ENCODE measurements at regions not wholly inside any gene's neighbourhood (a gene's known extent, or its start where the extent isn't known, plus 50 kb on each side); places are given as distances from the start of the nearest gene placed in this dataset.
"Not testable (repeated sequence)": the region's sequence is repeated elsewhere in the genome, so short reads cannot be mapped to it uniquely, and the experiment has no call there.

DNA sequence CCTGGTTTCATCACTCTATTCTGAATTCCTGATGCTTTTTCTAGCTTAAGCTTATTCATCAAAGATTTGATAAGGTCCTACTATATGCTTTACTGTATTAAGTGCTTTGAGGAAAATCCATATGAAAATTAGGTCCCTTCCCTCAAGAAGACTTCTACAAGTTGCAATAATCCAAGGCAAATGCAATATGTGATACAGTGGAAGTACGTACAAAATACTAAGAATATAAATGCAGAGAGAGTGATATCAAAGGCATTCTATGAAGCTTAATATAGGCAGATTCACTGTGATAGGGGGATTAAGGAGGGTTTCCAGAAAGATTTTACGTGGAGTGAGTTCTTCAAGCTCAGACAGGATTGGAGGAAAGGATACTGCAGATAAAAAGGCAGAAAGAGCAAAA lies 142.1 kb downstream of the C6orf118 start:
- no peak for DNase-seq

DNA sequence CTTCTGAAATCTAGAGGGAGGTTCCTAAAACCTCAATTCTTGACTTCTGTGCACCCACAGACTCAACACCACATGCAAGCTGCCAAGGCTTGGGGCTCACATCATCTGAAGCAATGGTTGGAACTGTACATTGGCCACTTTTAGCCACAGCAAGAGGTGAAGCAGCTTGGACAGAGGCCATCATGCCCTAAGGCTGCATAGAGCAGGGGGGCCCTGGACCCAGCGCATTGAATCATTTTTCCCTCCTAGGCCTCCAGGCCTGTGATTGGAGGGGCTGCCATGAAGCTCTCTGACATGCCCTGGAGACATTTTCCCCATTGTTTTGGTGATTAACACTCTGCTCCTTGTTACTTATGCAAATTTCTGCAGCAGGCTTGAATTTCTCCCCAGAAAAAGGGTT lies 145.9 kb downstream of the C6orf118 start:
- DNase-seq, result no peak

DNA sequence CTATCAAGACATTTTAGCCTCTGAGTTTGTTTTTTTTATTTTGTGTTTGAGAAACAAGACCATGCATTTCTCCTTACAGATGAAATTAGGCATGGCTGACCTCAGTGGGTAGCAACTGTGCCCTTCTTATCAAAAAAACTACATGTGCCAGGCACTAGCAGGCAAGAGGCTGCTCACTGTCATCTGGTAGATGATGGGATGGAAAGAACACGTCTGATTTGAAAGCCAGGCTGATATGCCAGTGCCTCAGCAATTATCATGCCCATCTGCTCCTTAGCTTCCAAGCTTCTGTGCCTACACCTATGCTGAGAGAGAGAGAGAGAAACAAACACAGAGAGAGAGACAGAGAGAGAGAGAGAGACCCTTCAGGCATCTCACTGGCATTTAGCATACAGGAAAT lies 149.9 kb downstream of the C6orf118 start:
- DNase-seq, result peak; percentile 33 to 61

- no peak for DNase-seq
Observed at GRCh38 chr6:165146456-165146855, 162.9 kb downstream of the C6orf118 start.

DNA sequence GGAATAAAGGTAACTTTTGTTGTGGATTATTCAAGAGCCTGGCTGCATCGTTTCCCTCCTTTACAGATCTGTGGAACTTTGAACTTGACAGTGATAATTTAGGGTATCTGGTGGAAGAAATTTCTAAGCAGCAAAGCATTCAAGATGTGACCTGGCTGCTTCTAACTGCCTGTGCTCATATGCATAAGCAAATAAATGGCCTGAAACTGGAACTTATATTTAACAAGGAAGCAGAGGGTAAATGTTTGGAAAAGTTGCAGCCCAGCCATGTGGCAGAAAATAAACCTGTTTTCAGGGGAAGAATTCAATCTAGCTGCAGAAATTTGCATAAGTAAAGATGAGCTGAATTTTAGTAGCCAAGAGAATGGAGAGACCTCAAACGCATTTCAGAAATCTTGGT lies 173.5 kb downstream of the C6orf118 start:
- DNase-seq, result no peak

DNA sequence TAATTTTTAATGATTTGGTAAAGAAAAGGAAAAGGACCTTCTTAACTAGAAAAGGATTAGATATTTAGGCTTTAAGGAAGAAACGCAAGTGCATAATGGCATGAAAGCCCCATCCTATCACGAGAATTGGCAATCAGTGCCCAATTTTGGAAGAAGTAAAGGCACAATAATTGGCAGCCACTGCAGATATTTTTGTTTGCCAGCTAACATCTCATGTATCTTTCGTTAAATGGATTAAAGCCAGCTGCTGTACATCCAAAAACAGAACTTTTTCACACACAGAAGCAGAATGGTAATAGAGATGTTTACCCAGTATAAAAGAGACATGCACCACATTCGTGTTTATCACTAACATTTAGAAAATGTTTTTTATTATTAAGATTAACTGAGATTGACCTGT lies 180.3 kb downstream of the C6orf118 start:
- DNase-seq, result no peak

DNA sequence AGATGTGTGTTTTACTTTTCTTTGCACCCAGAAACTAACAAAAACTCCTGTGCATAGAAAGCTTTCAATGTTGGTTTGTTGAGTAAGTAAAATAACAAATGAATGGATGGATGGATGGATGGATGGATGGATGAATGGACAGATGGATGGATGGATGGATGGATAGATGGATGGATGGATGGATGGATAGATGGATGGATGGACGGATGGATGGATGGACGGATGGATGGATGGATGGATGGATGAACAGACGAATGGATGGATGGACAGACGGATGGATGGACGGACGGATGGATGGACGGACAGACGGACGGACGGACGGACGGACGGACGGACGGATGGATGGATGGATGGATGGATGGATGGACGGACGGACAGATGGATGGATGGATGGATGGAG lies 181.7 kb downstream of the C6orf118 start:
- DNase-seq, result not testable (repeated sequence)

DNA sequence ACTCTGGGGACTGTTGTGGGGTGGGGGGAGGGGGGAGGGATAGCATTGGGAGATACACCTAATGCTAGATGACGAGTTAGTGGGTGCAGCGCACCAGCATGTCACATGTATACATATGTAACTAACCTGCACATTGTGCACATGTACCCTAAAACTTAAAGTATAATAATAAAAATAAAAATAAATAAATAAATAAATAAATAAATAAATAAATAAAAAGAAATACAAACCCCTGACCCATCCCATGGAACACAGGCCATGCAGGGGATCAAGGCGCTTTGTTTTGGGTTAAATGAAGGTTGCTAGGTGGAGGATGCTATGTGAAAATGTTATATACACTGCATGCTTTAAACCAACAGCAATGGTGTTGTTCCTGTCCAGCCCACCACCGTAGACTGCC lies 184.7 kb downstream of the C6orf118 start:
- not testable (repeated sequence) for DNase-seq

GRCh38 chr6:165119231-165120020 lies 190.0 kb downstream of the C6orf118 start:
- DNase-seq, result no peak

DNA sequence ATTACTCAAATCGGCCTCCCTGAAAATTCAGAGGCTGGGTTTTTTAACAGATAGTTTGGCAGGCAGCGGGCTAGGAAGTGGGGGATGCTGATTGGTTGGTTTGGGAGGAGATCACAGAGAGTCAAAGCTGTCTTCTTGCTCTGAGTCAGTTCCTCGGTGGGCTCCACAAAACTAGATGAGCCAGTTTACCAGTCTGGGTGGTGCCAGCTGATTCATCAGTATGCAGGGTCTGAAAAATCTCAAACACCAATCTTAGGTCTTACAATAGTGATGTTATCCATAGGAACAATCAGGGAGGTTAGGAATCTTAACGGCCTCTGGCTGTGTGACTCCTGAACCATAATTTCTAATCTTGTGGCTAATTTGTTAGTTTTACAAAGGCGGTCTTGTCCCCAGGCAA lies 190.7 kb downstream of the C6orf118 start:
- no peak for DNase-seq

DNA sequence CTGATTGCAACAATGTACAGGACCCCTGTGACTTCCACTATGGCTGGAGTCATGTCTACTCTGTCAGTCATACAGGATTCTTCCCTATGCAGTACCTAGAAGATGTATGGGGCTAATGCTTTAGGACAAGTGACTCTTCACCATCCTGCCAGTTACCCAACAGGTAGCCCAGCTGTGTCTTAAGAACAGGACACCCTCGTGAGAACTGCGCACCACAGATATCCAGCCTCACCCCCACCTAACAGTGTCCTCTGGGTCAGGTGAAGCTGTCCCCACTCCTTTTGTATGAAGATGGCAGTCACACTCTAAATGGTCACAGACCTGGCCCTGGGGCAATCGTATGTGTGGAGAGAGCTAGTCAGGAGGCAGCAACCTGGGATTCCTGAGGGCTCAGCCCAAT lies 191.6 kb downstream of the C6orf118 start:
- DNase-seq, result no peak

- no peak for DNase-seq
Observed at GRCh38 chr6:165117121-165117520, 192.3 kb downstream of the C6orf118 start.

DNA sequence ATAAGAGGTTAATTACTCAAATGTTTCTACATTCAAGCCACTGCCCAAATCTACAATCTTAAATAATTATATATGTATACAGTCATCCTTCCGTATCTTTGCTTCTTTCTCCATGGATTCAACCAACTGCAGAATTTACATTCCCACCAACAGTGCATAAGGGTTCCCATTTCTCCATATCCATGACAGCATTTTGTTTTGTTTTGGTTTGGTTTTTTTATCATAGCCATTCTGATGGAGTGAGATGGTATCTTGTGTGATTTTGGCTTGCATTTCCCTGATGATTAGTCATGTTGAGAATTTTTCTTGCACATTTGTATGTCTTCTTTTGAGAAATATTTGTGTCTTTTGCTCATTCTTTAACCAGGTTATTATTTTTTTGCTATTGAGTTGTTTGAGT lies 198.5 kb downstream of the C6orf118 start:
- no peak for DNase-seq

GRCh38 chr6:165109011-165109410 lies 200.4 kb downstream of the C6orf118 start:
- DNase-seq, result no peak

DNA sequence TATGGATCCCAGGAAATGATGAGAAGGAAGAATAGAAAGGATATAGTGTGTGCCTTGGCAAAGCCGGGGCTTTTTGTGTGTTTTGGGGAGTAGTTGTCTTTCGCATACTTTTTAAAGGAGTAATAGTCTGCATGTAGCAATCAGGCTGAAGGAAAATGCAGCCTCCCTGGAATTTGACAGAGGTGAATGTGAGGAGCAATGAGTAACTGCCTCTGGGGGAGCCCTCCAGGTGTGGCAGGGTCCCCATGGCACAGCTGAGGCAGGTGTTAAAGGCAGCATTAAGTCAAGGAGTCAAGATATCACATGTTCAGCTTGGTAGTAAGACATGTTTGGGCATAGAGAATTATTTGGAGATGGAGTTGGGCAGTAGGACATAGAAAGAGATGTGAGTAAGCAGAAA lies 203.1 kb downstream of the C6orf118 start:
- DNase-seq, result no peak

GRCh38 chr6:165098165-165098564 lies 211.2 kb downstream of the C6orf118 start:
- DNase-seq, result peak in 1 of 2 experiments; percentile 32

GRCh38 chr6:165096868-165097267 lies 212.5 kb downstream of the C6orf118 start:
- no peak for DNase-seq

GRCh38 chr6:165096209-165096608 lies 213.2 kb downstream of the C6orf118 start:
- no peak for DNase-seq

DNA sequence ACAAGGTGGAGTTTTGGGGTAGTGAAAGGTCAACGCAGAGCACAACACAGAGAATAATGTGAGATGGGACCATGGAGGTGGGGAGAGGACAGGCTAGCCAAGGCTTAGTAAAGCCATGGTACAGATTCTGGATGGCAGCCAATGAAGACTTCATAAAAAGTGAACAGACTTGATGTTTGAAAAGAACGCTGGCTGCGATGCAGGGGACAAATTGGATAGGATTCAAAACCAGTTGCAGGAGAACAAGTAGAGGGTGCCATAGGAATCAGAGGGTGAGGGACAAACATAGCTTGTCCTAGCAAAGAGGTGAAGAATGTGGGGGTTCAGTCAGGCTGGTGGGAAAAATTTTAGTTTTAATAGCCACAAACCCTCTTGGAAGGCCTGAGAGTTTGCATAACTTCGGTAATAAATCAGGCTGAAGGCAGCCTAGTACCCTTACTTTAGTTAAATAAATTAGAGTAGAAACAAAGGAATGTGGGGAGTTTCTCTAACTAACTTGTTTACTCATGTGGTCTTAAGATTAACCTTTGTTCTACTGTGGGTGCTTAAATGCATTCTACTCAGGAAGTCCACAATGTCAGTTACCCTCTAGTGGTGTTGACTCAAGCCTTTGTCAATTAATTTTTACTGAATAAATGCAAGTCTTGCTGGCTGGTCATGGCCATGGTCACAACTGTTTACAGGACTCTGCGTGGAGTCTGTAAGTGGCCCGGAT lies 216.4 kb downstream of the C6orf118 start:
- DNase-seq, result no peak

GRCh38 chr6:165091121-165091785 lies 218.2 kb downstream of the C6orf118 start:
- DNase-seq, result no peak

DNA sequence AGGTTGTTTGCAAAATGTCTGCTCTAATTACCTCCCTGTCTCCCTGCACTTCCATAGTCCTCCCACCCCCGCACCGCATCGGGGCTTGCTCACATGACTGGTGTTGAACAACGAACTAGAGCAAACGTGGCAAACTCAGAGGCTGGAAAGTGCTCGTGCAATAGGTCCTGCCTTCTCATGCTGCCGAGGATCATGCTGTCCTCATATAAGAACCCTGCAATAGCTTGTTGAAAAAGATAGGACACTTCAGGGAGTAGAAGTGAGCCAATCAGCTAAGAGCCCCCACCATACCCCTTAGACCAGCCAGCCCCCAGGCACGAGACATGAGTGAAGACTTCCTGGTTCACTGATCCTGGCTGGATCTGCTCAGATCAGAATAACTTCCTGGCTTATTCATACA lies 219.2 kb downstream of the C6orf118 start:
- DNase-seq, result no peak

DNA sequence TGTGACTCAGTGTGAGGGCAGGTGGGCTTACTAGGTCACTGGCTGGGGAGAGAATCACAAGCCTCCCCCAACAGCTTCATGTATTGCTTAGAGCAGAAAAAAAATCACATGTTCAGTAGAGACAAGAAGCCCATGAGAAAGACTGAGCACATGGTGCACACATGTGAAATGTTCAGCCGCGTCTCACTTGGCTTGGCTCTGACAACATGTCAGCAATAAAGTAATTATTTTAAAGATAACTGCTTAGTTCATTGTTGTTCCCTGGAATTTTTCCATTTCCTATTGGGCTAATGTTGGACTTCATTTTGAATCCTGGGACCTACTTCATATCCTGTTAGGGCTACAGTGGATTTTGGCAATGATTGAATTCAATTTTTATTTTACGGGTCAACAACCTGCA lies 222.6 kb downstream of the C6orf118 start:
- DNase-seq, result no peak

- DNase-seq, result no peak
Observed at GRCh38 chr6:165082636-165083035, 226.8 kb downstream of the C6orf118 start.

- no peak for DNase-seq
Observed at GRCh38 chr6:165081944-165082532, 227.4 kb downstream of the C6orf118 start.
